ENCODE measurements at regions not wholly inside any gene's neighbourhood (a gene's known extent, or its start where the extent isn't known, plus 50 kb on each side); places are given as distances from the start of the nearest gene placed in this dataset.

DNA sequence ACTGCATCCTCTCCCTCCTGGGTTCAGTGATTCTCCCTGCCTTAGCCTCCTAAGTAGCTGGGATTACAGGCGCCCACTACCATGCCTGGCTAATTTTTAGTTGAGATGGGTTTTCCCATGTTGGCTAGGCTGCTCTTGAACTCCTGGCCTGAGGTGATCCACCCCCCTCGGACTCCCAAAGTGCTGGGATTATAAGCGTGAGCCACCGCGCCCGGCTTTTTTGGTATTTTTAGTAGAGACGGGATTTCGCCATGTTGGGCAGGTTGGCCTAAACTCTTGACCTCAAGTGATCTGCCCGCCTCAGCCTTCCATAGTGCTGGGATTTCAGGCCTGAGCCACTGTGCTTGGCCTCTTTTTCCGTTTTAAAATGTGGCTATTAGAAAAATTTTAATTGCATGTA, 343.8 kb upstream of the RBFOX1 start:
- no peak overlapping the region for H3K9ac ChIP-seq (ENCODE audit: low read length)
- POLR2A ChIA-PET (ENCODE audit: unreplicated experiment) = no interaction called here
- no peaks in the 10 kb centered on the region for H3K9me3 ChIP-seq (ENCODE audit: low read length)
- no peaks in the 10 kb centered on the region for H3K27me3 ChIP-seq (ENCODE audit: low read length)
- no peak overlapping the region for H3K27ac ChIP-seq (ENCODE audit: low read length)
- no peaks in the 10 kb centered on the region for H3K9me2 ChIP-seq (replicated peaks; ENCODE audit: low read length)
- BruUV-seq (replicated peaks) = no TSS peak
- CTCF ChIA-PET = no interaction called here
- H3F3A ChIP-seq (ENCODE audit: low read length, unreplicated experiment) = no peaks in the 10 kb centered on the region
- no peaks in the 10 kb centered on the region for H3K79me2 ChIP-seq (ENCODE audit: low read length)
- TF ChIP-seq EZH2phosphoT487 (IDR thresholded peaks at IDR 0.05; ENCODE audit: borderline replicate concordance, low read length) = no peak
- TF ChIP-seq, protein P1, sequence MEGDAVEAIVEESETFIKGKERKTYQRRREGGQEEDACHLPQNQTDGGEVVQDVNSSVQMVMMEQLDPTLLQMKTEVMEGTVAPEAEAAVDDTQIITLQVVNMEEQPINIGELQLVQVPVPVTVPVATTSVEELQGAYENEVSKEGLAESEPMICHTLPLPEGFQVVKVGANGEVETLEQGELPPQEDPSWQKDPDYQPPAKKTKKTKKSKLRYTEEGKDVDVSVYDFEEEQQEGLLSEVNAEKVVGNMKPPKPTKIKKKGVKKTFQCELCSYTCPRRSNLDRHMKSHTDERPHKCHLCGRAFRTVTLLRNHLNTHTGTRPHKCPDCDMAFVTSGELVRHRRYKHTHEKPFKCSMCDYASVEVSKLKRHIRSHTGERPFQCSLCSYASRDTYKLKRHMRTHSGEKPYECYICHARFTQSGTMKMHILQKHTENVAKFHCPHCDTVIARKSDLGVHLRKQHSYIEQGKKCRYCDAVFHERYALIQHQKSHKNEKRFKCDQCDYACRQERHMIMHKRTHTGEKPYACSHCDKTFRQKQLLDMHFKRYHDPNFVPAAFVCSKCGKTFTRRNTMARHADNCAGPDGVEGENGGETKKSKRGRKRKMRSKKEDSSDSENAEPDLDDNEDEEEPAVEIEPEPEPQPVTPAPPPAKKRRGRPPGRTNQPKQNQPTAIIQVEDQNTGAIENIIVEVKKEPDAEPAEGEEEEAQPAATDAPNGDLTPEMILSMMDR (conservative IDR thresholded peaks at IDR 0.05; ENCODE audit: low read depth, low read length) = no peak
- no peak for TF ChIP-seq EZH2 (IDR thresholded peaks at IDR 0.05; ENCODE audit: low read length, unreplicated experiment)
- H3K4me2 ChIP-seq (ENCODE audit: low read length) = no peak overlapping the region
- no peak for DNase-seq
- H2AFZ ChIP-seq (ENCODE audit: low read length) = no peak overlapping the region
- no peaks in the 10 kb centered on the region for H3K4me1 ChIP-seq (ENCODE audit: insufficient read depth, low read length)
- no peaks in the 10 kb centered on the region for H4K20me1 ChIP-seq (ENCODE audit: low read length)
- intact Hi-C loops (cut with micrococcal nuclease) = no loop called here
- no peak overlapping the region for H3K4me3 ChIP-seq (ENCODE audit: low read length)
- no peak for ATAC-seq
- H3K36me3 ChIP-seq (ENCODE audit: low read depth, low read length) = no peaks in the 10 kb centered on the region

DNA sequence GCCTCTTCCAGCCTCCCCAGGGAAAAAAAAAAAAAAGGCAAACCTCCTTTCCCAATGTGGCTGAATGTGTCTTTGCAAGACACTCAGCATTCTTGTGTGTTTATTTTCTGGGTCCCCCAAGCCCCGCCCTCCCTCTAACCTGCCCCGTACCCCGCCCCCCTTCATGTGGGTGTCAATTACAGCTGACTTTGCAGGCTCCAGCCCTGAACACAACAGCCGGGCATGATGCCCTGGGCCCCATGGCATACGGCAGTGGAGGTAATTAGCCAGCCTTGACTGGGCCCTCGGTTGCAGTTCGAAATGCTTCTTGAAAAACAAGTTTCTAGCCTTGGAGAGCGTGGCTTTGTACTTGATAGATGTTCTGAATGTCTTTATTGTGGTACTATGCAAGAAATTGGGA, 354.7 kb upstream of the RBFOX1 start:
- no peaks in the 10 kb centered on the region for H3F3A ChIP-seq (ENCODE audit: low read length, unreplicated experiment)
- H3K9ac ChIP-seq (ENCODE audit: low read length) = no peak overlapping the region
- CTCF ChIA-PET = no interaction called here
- no peaks in the 10 kb centered on the region for H3K36me3 ChIP-seq (ENCODE audit: low read depth, low read length)
- H3K4me1 ChIP-seq (ENCODE audit: insufficient read depth, low read length) = no peaks in the 10 kb centered on the region
- no peak overlapping the region for H2AFZ ChIP-seq (ENCODE audit: low read length)
- no peak overlapping the region for H3K4me3 ChIP-seq (ENCODE audit: low read length)
- no peak overlapping the region for H3K27ac ChIP-seq (ENCODE audit: low read length)
- DNase-seq (no peak), ATAC-seq (no peak)
- no peaks in the 10 kb centered on the region for H3K9me3 ChIP-seq (ENCODE audit: low read length)
- H3K9me2 ChIP-seq (replicated peaks; ENCODE audit: low read length) = no peaks in the 10 kb centered on the region
- BruUV-seq (replicated peaks) = no TSS peak
- TF ChIP-seq EZH2phosphoT487 (IDR thresholded peaks at IDR 0.05; ENCODE audit: borderline replicate concordance, low read length) = no peak
- TF ChIP-seq EZH2 (IDR thresholded peaks at IDR 0.05; ENCODE audit: low read length, unreplicated experiment) = no peak
- TF ChIP-seq, protein P1 (conservative IDR thresholded peaks at IDR 0.05; ENCODE audit: low read depth, low read length) = no peak
- intact Hi-C loops (cut with micrococcal nuclease) = no loop called here
- no peak overlapping the region for H3K4me2 ChIP-seq (ENCODE audit: low read length)
- POLR2A ChIA-PET (ENCODE audit: unreplicated experiment) = no interaction called here
- H3K27me3 ChIP-seq (ENCODE audit: low read length) = no peaks in the 10 kb centered on the region
- H3K79me2 ChIP-seq (ENCODE audit: low read length) = no peaks in the 10 kb centered on the region
- no peaks in the 10 kb centered on the region for H4K20me1 ChIP-seq (ENCODE audit: low read length)

DNA sequence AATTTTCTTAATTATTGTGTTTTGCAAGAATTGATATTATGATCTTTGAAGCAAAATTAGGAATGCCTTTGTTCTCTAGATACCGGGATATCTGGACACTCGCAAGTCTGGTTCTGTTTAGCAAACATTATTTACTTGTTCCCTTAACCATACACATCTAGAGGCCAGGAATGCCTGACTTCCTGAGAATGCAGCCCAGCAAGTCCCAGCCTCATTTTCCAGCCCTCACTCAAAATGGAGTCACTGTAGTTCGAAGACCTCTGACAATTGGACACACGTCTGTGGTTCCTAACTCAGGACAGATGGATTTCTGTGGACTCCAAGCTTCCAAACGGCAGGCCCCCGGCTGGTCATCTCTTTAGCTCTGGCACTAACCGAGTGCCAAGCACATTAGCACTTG, 355.4 kb upstream of the RBFOX1 start:
- TF ChIP-seq, protein P1 (conservative IDR thresholded peaks at IDR 0.05; ENCODE audit: low read depth, low read length) = no peak
- TF ChIP-seq EZH2 (IDR thresholded peaks at IDR 0.05; ENCODE audit: low read length, unreplicated experiment) (no peak), EZH2phosphoT487 (IDR thresholded peaks at IDR 0.05; ENCODE audit: borderline replicate concordance, low read length) (no peak)
- Histone ChIP-seq H3K79me2 (ENCODE audit: low read length) (no peaks in the 10 kb centered on the region), H3K27ac (ENCODE audit: low read length) (no peak overlapping the region), H3K9me3 (ENCODE audit: low read length) (no peaks in the 10 kb centered on the region), H3K36me3 (ENCODE audit: low read depth, low read length) (no peaks in the 10 kb centered on the region), H4K20me1 (ENCODE audit: low read length) (no peaks in the 10 kb centered on the region), H3K9me2 (replicated peaks; ENCODE audit: low read length) (no peaks in the 10 kb centered on the region), H3K4me1 (ENCODE audit: insufficient read depth, low read length) (no peaks in the 10 kb centered on the region), H3K4me2 (ENCODE audit: low read length) (no peak overlapping the region), H3K4me3 (ENCODE audit: low read length) (no peak overlapping the region), H2AFZ (ENCODE audit: low read length) (no peak overlapping the region), H3F3A (ENCODE audit: low read length, unreplicated experiment) (no peaks in the 10 kb centered on the region), H3K27me3 (ENCODE audit: low read length) (no peaks in the 10 kb centered on the region), H3K9ac (ENCODE audit: low read length) (no peak overlapping the region)
- ATAC-seq = no peak
- POLR2A ChIA-PET (ENCODE audit: unreplicated experiment) = no interaction called here
- DNase-seq = no peak
- CTCF ChIA-PET = no interaction called here
- intact Hi-C loops (cut with micrococcal nuclease) = no loop called here
- BruUV-seq (replicated peaks) = no TSS peak
